Lung (tissue), 11 donors: ENCODE measurements at regions not wholly inside any gene's neighbourhood (a gene's known extent, or its start where the extent isn't known, plus 50 kb on each side); places are given as distances from the start of the nearest gene placed in this dataset.

Source experiments
- ATAC-seq: fragments of 200-7000 bp; cut with Tn5 transposase; one replicate; pipeline ENCODE4 v1.9.1; 2020; ENCODE audit warnings: moderate number of reproducible peaks; ENCODE audit not compliant: insufficient read depth, low FRiP score
- DNase-seq, 3 donors: peaks; one replicate each; pipeline ENCODE4 v3.0.0-alpha.2; 2013 to 2017
- H3K27ac ChIP-seq, 2 donors: one replicate each; pipeline ENCODE4 v1.5.1; 2013; ENCODE audit warnings: mild to moderate bottlenecking in 2 of 2, moderate library complexity in 2 of 2, control low read depth in 1 of 2, inconsistent platforms in 1 of 2, low read depth in 1 of 2, low read length in 1 of 2
- H3K27me3 ChIP-seq, 3 donors: one replicate each; pipeline ENCODE4 v1.5.1; 2013; ENCODE audit warnings: low read length in 2 of 3; ENCODE audit not compliant: control insufficient read depth in 3 of 3, insufficient read depth in 3 of 3
- H3K36me3 ChIP-seq, 4 donors: one replicate each; pipeline ENCODE4 v1.5.1; 2013; ENCODE audit warnings: low read length in 4 of 4, mild to moderate bottlenecking in 1 of 4, moderate library complexity in 1 of 4; ENCODE audit not compliant: control insufficient read depth in 4 of 4, insufficient read depth in 4 of 4
- H3K4me1 ChIP-seq, 5 donors: one replicate each; pipeline ENCODE4 v1.5.1; 2013; ENCODE audit warnings: low read length in 5 of 5, mild to moderate bottlenecking in 2 of 5, moderate library complexity in 1 of 5; ENCODE audit not compliant: control insufficient read depth in 5 of 5, insufficient read depth in 5 of 5
- H3K4me3 ChIP-seq: one replicate; pipeline ENCODE4 v1.5.1; 2013; ENCODE audit warnings: mild to moderate bottlenecking, control low read depth, moderate library complexity
- H3K9ac ChIP-seq, 2 donors: one replicate each; pipeline ENCODE4 v1.5.1; 2013; ENCODE audit warnings: low read length in 2 of 2, control low read depth in 1 of 2; ENCODE audit not compliant: insufficient read depth in 1 of 2
- H3K9me3 ChIP-seq, 4 donors: one replicate each; pipeline ENCODE4 v1.5.1; 2013; ENCODE audit warnings: low read length in 3 of 4, mild to moderate bottlenecking in 1 of 4, moderate library complexity in 1 of 4; ENCODE audit not compliant: control insufficient read depth in 4 of 4, insufficient read depth in 3 of 4
- WGBS, 2 donors: extraction: QIAGEN DNeasy Blood & Tissue Kit; methylation state at CpG; one replicate each; pipeline ENCODE4 v1.1.7; 2013; 5-methylcytosine and 5-hydroxymethylcytosine counted together
- TF ChIP-seq, protein P1 (sequence below): IDR thresholded peaks from 2 replicates; pipeline ENCODE4 v1.5.1; 2012; ENCODE audit warnings: mild to moderate bottlenecking; ENCODE audit errors: control extremely low read depth, extremely low read depth
- donor health status: control.
- donor health status: control.
- donor health status: Bipolar disorder and iron deficiency.
- donor health status: healthy.
- donor health status: DM: yes; HTN: yes; CAD: no.

DNA sequence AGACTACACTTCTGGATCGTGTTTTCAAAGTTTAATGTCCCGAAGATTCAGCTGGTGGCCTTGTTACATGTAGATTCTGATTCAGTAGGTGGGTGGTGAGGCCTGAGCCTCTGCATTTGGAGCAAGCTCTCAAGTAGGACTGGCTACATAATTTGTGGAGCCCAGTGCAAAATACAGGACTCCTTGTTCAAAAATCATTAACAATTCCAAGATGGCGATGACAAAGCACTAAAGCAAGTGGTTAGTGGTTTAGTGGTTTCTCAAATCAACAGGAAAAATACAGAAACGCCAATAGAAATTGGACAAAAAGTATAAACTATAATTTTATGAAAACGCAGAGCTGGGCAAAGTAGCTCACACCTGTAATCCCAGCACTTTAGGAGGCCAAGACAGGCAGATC is 133.7 kb upstream of the STMND1 start:
- ATAC-seq: no peak
- Histone ChIP-seq H3K4me3 (no peak overlapping the region), H3K9me3 (no peaks in the 10 kb centered on the region), H3K4me1 (peaks cover 0 to 22% (median 10%) of the 10 kb centered on the region in 5 donors), H3K36me3 (no peaks in the 10 kb centered on the region), H3K27me3 (no peaks in the 10 kb centered on the region), H3K27ac (no peak overlapping the region), H3K9ac (no peak overlapping the region)
- TF ChIP-seq, protein P1, sequence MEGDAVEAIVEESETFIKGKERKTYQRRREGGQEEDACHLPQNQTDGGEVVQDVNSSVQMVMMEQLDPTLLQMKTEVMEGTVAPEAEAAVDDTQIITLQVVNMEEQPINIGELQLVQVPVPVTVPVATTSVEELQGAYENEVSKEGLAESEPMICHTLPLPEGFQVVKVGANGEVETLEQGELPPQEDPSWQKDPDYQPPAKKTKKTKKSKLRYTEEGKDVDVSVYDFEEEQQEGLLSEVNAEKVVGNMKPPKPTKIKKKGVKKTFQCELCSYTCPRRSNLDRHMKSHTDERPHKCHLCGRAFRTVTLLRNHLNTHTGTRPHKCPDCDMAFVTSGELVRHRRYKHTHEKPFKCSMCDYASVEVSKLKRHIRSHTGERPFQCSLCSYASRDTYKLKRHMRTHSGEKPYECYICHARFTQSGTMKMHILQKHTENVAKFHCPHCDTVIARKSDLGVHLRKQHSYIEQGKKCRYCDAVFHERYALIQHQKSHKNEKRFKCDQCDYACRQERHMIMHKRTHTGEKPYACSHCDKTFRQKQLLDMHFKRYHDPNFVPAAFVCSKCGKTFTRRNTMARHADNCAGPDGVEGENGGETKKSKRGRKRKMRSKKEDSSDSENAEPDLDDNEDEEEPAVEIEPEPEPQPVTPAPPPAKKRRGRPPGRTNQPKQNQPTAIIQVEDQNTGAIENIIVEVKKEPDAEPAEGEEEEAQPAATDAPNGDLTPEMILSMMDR: no peak
- DNase-seq: no peak
- WGBS, 2 donors: 70 to 82% methylated on average over 5 of the region's 5 CpGs

DNA sequence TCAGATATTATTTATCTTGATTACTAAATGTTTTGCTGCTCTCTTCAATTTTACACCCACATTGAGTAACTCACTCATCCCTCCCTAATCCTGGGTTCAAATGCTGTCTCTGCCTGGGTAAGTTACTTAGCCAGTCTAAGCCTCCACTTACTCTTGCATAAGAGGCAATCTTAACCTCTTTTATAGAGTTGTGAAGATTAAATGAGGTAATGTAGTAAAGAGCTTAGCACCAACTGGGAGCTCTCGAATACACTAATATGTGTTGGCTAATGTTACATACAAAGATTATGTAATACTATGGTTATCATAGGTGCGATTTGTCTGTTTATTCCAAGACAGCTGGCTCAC is 134.4 kb upstream of the STMND1 start:
- H3K4me3 ChIP-seq: no peak overlapping the region
- H3K27ac ChIP-seq: no peak overlapping the region
- H3K36me3 ChIP-seq: no peaks in the 10 kb centered on the region
- H3K4me1 ChIP-seq: peaks cover 0 to 22% (median 10%) of the 10 kb centered on the region in 5 donors
- no peaks in the 10 kb centered on the region for H3K27me3 ChIP-seq
- H3K9ac ChIP-seq: no peak overlapping the region
- DNase-seq (no peak), ATAC-seq (no peak)
- TF ChIP-seq, protein P1: no peak
- WGBS, 2 donors: 66 to 78% methylated on average over 2 of the region's 2 CpGs
- no peaks in the 10 kb centered on the region for H3K9me3 ChIP-seq

DNA sequence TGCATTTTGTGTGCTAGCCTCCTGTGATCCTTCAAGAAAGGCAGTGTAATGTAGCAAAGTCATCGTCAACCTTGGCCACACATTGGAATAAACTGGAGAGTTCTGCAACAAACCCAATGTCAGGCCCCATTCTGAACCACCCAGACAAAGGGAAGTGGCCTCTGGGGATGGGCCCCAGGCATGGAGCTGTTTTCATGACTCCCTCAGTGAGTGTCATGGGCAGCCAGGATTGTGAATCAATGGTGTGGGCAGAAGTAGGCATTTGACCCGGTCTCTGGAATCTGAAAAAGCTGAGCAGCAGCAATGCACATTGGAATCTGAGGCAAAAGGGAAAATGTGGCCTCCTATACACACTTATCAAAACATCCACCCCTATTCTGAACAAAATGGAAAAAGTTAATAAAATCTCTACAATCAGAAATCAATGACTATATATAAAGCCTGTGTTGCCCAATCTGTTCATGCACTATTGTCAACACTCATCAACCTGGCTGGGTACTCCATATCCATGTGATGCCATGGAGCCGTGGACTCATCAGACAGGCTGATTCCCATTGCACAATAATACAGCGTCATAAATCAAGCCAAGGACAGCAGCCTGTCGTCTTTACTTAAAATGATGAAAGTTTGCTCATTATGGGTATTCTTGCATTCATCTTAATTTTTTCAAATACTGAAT is 134.9 kb upstream of the STMND1 start:
- no peak for DNase-seq
- Histone ChIP-seq H3K27ac (no peak overlapping the region), H3K9me3 (no peaks in the 10 kb centered on the region), H3K4me3 (no peak overlapping the region), H3K36me3 (no peaks in the 10 kb centered on the region), H3K27me3 (no peaks in the 10 kb centered on the region), H3K4me1 (peaks cover 0 to 22% (median 10%) of the 10 kb centered on the region in 5 donors), H3K9ac (no peak overlapping the region)
- WGBS, 2 donors: 69 to 77% methylated on average over 5 of the region's 5 CpGs
- no peak for ATAC-seq
- TF ChIP-seq, protein P1: no peak

DNA sequence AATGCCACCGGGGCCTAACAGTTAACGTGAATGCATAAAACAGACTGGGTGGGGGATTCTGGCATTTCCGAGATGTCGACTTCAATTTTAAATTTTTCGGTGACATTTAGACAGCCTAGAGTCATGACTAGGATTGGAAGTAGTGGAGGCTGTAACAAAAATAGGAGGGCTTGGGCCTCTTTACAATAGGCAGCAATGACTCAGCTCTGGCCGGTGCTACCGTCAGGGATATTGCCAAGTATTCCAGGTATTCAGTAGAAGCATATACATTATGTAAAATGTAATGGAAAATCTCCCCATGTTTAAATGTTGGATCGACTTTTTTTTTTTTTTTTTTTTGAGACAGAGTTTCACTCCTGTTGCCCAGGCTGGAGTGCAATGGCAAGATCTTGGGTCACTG is 136.2 kb upstream of the STMND1 start:
- TF ChIP-seq, protein P1: no peak
- Histone ChIP-seq H3K4me1 (peaks cover 0 to 26% (median 10%) of the 10 kb centered on the region in 5 donors), H3K9ac (no peak overlapping the region), H3K9me3 (no peaks in the 10 kb centered on the region), H3K27me3 (no peaks in the 10 kb centered on the region), H3K36me3 (no peaks in the 10 kb centered on the region), H3K4me3 (no peak overlapping the region), H3K27ac (no peak overlapping the region)
- 93 to 95% methylated on average over 8 of the region's 8 CpGs for WGBS, 2 donors
- no peak for DNase-seq
- no peak for ATAC-seq
